ENCODE measurements at regions not wholly inside any gene's neighbourhood (a gene's known extent, or its start where the extent isn't known, plus 50 kb on each side); places are given as distances from the start of the nearest gene placed in this dataset.
"Not testable (repeated sequence)": the region's sequence is repeated elsewhere in the genome, so short reads cannot be mapped to it uniquely, and the experiment has no call there.

DNA sequence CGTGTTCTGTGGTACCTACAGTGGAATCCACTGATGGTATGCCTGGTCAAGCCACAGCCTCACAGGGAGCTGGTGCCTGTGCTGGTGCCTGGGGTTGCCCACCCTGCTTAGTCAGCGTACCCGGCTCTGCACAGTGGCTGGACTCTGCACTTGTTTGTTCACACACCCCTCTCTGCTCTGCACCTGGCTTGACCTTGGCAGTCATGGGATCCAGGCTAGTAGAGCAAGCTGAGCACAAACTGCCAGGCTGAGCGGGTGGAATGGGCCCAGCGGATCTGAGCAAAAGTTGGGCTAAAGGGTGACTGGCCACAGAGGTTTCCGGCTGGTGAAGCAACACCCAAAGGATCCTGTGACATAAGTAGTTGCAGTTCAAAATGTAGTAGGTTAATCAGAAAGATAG lies 163.5 kb downstream of the CDH19 start:
- no peak for DNase-seq (ENCODE audit: extremely low read depth, low read depth)

- no peak for DNase-seq (ENCODE audit: extremely low read depth, low read depth)
These were observed 164.2 kb downstream of the CDH19 start for GRCh38 chr18:66439670-66440069.

GRCh38 chr18:66438711-66439536 lies 165.0 kb downstream of the CDH19 start:
- DNase-seq (ENCODE audit: extremely low read depth, low read depth) = no peak

DNA sequence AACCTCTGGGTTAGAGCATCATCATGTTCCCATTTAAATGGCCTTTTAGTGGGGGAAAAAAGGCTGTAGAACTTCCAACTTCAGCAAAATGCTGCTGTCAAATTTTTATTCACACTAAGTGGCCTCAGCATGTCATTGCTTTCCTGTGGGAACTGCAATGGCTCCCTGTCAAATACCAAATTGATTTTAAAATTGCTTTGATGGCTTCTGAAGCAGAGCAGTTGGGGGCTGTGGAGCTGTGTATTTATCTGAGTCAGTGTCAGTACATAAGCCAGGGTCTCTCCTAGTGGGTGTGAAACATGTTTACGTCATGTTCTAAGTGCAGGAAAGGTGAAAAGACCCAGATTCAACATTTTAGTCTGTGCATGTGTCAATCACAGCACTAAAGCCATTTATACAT lies 171.3 kb downstream of the CDH19 start:
- DNase-seq (ENCODE audit: extremely low read depth, low read depth) = no peak

DNA sequence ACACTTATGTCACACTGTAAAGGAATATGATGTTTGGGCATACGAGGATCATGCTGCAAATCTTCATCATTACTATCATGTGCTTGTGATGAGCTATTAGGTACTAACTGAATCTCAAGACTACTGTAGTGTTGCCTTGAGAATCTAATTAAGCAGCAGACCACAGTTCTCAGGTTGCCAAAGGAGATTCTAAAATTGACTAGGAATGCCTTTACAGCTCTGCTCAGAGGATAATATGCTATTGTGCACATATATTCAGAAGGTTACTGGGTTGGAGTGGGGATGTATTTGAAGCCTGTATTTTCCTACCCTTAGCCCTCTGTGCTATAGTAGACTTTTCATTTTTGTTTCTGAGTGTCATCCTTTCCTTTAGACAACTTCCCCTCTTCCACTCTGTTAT lies 175.1 kb downstream of the CDH19 start:
- DNase-seq (ENCODE audit: extremely low read depth, low read depth) = no peak

DNA sequence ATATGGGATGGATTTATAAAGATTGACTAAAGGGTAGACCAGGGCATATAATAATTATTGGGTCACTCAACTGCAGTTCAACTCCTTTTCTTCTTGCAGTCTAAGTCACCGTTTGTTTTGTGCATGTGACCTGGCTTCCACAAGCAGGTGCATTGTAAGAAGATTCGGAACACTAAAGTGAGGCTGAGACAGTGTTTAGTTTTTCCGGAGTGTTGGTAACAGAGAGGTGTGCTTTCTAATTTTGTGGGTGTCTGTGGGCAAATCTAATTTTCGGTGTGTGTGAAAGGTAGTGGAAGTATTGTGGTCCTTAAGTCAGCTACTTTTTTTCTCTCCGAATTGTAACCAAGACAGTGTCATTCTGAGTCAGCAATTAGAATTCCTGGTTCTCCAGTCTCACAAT lies 184.5 kb downstream of the CDH19 start:
- no peak for DNase-seq (ENCODE audit: extremely low read depth, low read depth)

DNA sequence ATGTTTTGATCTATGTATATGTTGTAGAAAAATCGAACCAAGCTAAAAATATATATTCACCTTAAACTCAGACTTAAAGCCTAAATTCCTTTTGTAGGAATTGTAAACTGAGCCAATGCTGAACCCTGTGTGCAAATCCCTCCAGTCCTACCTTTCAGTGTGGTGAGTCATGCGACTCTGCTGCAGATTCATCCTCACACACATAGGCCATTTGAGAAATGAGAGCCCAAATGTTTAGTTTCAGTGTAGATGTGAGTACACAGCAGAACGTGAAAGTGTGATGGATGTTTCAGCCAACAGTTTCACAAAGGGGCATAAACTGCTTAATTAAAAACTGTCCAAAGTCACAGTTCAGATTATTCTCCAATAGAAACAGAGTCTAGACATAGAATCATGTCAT lies 193.2 kb downstream of the CDH19 start:
- no peak for DNase-seq (ENCODE audit: extremely low read depth, low read depth)

DNA sequence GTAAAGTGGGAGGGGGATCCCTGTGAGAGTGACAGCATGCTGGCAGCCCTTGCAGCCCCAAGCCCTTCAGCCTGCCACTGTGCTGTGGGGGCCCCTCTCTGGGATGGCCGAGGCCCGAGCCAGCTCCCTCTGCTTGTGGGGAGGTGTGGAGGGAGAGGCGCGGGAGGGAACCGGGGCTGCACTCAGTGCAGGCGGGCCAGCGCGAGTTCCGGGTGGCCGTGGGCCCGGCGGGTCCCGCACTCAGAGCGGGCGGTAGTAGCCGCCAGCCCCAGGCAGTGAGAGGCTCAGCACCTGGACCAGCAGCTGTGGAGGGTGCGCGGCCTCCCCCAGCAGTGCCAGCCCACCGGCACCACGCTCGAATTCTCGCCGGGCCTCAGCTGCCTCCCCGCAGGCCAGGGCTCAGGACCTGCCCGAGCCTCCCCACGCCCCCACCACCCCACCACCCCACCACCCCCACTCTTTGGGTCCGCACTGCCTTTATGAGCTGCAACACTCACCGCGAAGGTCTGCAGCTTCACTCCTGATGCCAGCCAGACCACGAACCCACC lies 208.1 kb downstream of the CDH19 start:
- no peak for DNase-seq (ENCODE audit: extremely low read depth, low read depth)

DNA sequence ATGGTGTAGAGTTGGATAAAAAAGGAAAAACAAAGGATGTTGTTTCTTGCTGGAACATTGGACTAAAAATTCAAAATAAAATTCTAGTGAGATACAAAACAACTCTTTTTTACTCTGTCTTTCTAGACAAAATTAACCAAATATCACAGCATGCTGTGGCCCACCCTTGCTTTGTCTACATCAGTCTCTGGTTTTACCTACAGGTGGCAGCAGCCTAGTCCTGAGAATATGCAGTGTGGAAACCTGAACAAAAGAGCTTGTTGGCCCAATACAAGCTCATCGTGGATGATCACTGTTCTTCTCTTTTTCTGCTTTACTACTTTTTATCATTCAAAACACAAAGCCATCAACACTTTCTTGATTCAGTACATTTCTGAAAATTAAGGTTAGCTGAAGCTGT lies 210.4 kb downstream of the CDH19 start:
- no peak for DNase-seq (ENCODE audit: extremely low read depth, low read depth)

DNA sequence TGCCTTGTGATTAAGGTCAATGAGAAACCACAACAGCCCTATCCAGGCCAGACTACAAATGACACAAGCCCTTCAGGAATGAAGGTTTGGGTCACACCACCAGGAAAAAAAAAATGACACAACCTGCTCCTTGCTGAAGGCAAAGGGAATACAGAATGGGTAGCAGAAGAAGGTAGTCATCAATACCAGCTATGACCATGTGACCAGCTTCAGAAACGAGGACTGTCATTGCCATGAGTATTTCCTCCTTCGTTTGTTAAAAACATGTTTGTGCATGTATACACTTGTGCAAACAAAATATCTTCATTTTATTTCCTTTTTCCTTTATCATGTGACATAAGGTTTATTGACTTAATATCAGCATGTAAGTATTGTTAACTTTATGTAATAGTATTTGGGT lies 226.6 kb downstream of the CDH19 start:
- DNase-seq (ENCODE audit: extremely low read depth, low read depth) = no peak

- DNase-seq (ENCODE audit: extremely low read depth, low read depth) = not testable (repeated sequence)
These were observed 228.5 kb downstream of the CDH19 start for GRCh38 chr18:66375391-66375790.

GRCh38 chr18:66346833-66347588 lies 256.9 kb downstream of the CDH19 start:
- DNase-seq (ENCODE audit: extremely low read depth, low read depth) = no peak

DNA sequence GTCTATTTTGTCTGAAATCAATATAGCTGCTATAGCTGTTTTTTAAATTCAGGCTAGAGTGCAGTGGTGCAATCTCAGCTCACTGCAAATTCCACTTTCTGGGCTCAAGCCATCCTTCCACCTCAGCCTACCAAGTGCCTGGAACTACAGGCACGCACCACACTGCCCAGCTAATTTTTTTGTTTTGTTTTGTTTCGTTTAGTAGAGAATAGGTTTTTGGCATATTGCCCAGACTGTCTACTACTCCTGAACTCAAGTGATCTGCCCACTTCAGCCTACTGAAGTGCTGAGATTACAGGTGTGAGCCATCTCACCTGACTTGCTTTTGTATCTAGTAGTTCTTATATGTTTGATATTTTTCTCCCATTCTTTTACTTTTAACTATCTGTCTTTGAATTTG lies 259.7 kb downstream of the CDH19 start:
- DNase-seq (ENCODE audit: extremely low read depth, low read depth) = no peak

DNA sequence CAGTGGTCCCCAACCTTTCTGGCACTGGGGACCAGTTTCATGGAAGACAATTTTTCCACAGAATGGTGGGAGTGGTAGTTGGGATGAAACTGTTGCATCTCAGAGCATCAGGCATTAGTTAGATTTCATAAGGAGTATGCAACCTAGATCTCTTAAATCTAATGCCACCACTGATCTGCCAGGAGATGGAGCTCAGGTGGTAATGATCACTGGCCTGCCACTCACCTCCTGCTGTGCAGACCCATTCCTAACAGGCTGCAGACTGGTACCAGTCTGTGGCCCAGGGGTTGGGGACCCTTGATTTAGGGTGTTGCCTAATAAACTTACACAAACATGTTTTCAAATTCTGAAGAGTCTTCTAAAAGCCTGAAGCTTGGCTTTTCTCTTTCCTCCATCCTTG lies 261.3 kb downstream of the CDH19 start:
- DNase-seq (ENCODE audit: extremely low read depth, low read depth) = no peak

GRCh38 chr18:66334534-66334933 lies 269.4 kb downstream of the CDH19 start:
- DNase-seq (ENCODE audit: extremely low read depth, low read depth) = no peak

- DNase-seq (ENCODE audit: extremely low read depth, low read depth) = no peak
These were observed 274.2 kb downstream of the CDH19 start for GRCh38 chr18:66329716-66330115.

- no peak for DNase-seq (ENCODE audit: extremely low read depth, low read depth)
These were observed 275.5 kb downstream of the CDH19 start for GRCh38 chr18:66328296-66328878.

- no peak for DNase-seq (ENCODE audit: extremely low read depth, low read depth)
These were observed 278.6 kb downstream of the CDH19 start for GRCh38 chr18:66325251-66325650.

- DNase-seq (ENCODE audit: extremely low read depth, low read depth) = no peak
These were observed 279.3 kb downstream of the CDH19 start for GRCh38 chr18:66324616-66325015.

DNA sequence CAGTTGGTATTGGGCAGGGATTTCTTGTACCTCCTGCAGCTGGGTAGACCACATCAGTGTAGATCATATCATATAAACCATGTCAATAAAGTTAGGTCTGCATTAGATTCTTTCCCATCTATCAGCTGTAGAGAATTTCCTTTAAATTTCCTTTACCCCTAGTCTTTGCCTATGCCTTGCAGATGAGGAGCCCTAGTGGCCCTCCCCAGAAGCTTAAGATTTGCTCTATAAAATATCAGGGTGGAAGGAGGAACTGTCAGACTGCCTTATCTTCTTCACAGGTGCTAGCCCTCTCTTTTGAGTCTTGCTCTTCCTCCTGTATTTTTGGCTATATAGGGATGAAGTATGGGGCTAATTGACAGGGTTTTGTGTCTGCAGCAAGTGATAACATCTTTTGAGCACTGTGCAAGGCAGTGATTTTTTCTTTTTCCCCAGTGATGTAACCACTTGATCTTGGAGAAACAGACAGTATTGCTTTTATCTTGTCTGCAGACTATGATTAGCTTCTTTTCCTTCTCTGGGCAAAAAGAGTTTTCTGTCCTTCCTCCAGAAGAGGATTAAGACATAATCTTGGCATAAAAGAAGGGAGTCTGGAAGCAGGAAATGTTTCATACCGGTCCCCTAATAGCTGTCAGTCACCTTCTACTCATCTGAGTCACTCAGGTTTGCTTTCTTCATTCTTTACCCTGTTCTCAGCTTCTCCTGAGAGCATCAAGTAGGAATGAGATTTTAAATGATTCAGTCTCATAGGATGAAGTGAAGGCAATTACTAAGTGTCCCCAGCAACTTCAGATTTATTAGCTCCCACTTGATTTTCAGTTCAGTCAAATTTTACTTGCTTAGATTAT lies 286.4 kb downstream of the CDH19 start:
- DNase-seq (ENCODE audit: extremely low read depth, low read depth) = no peak

- no peak for DNase-seq (ENCODE audit: extremely low read depth, low read depth)
These were observed 287.2 kb downstream of the CDH19 start for GRCh38 chr18:66316701-66317100.

Data from NCI-H460 (cell line).